ENCODE measurements at regions not wholly inside any gene's neighbourhood (a gene's known extent, or its start where the extent isn't known, plus 50 kb on each side); places are given as distances from the start of the nearest gene placed in this dataset.
"Not testable (repeated sequence)": the region's sequence is repeated elsewhere in the genome, so short reads cannot be mapped to it uniquely, and the experiment has no call there.

DNA sequence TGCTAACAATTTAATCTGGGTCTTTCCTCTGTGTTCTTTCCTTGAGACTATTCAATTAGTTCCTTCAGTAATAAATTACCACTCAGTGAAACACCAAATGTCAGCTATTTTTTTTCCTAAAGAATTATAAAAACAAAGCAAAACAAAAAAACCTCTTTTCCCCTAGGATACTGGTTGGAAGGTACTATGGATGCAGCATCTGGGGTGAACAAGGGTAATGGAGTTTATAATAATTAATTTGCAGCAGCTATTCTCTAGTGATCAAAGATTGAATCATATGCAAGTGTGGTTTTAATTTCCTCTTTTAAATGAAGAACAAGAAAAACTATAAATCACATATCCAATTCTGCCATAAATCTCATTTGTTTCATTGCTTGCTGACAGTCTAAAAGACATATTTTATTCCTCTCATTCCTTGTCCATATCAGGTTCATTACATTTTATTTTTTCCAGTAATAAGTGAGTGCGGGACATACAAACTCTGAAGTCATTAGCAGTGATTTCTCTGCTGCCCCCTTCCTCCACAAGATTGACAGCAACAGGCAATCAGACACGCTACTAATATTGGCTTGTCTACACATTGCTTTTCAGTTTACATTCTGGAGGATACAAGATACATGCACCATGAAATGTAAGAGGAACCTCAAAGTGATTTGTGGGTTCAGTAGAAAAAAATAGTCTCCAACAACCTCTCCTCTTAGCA lies 1093.4 kb upstream of the SLIT2 start:
- no peak overlapping the region for H3K14ac ChIP-seq (ENCODE audit: low read length in 2 of 2)
- no peaks in the 10 kb centered on the region for H3K36me3 ChIP-seq (ENCODE audit: control insufficient read depth in 1 of 2, insufficient read depth in 2 of 2, low read depth in 1 of 2, low read length in 2 of 2)
- peaks cover 23% of the 10 kb centered on the region for H3K9me3 ChIP-seq (ENCODE audit: control insufficient read depth, low read length)
- no peak overlapping the region for H2AFZ ChIP-seq (ENCODE audit: low read depth, low read length)
- H2AK5ac ChIP-seq (ENCODE audit: low read length, severe bottlenecking): no peak overlapping the region
- no peak overlapping the region for H3K4me2 ChIP-seq (ENCODE audit: low read length, poor library complexity, severe bottlenecking)
- no peak overlapping the region for H2BK12ac ChIP-seq (ENCODE audit: low read length in 2 of 2)
- no peaks in the 10 kb centered on the region for H3K4me1 ChIP-seq (ENCODE audit: control insufficient read depth, insufficient read depth, low read depth, low read length)
- H3K27ac ChIP-seq (ENCODE audit: low read length, poor library complexity, severe bottlenecking): no peak overlapping the region
- no peak overlapping the region for H2BK5ac ChIP-seq (ENCODE audit: low read depth, low read length, poor library complexity, severe bottlenecking)
- no peak overlapping the region for H3K9ac ChIP-seq (ENCODE audit: low read length)
- H3K27me3 ChIP-seq (ENCODE audit: control insufficient read depth in 1 of 2, insufficient read depth in 1 of 2, low read length in 2 of 2): no peaks in the 10 kb centered on the region
- H3K79me1 ChIP-seq (replicated peaks; ENCODE audit: low read length, poor library complexity, severe bottlenecking): no peaks in the 10 kb centered on the region
- no peak overlapping the region for H3K4me3 ChIP-seq (ENCODE audit: insufficient read depth in 1 of 2, low read depth in 1 of 2, low read length in 2 of 2)
- H4K8ac ChIP-seq (ENCODE audit: low read length): no peak overlapping the region
- no peak overlapping the region for H2BK15ac ChIP-seq (ENCODE audit: low read depth, poor library complexity, severe bottlenecking)
- no peak for DNase-seq
- no peak overlapping the region for H3K4ac ChIP-seq (ENCODE audit: low read depth in 1 of 2, low read length in 2 of 2)
- H2BK120ac ChIP-seq (ENCODE audit: low read depth, low read length): no peak overlapping the region
- H4K91ac ChIP-seq (ENCODE audit: low read length): no peak overlapping the region
- no peak overlapping the region for H3K18ac ChIP-seq (ENCODE audit: low read depth in 1 of 2, low read length in 2 of 2)
- WGBS: 96% methylated on average over 1 of the region's 2 CpGs
- no peak overlapping the region for H3K23ac ChIP-seq (ENCODE audit: low read length in 2 of 2)

DNA sequence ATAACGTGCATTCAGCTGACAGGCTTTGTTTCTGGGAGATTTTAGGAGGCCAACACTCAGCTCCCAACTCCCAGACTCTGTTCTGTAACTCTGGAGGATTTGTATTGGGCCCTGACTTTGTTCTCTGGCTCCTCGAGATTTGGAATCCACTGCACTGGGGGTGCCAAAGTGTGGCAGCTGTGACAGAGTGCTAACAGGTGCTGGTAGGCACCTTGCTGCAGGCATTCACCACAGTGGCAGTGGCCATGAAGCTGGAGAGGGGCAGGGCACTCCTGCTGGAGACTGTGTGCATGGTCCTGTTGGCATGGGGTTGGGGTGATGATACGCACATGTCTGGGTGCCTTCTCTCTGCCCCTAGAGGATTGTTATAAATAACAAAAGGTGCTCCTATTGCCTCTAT lies 1094.9 kb upstream of the SLIT2 start:
- Histone ChIP-seq H2BK12ac (ENCODE audit: low read length in 2 of 2) (no peak overlapping the region), H3K79me1 (replicated peaks; ENCODE audit: low read length, poor library complexity, severe bottlenecking) (no peaks in the 10 kb centered on the region), H3K4ac (ENCODE audit: low read depth in 1 of 2, low read length in 2 of 2) (no peak overlapping the region), H3K23ac (ENCODE audit: low read length in 2 of 2) (no peak overlapping the region), H2BK120ac (ENCODE audit: low read depth, low read length) (no peak overlapping the region), H4K8ac (ENCODE audit: low read length) (no peak overlapping the region), H3K14ac (ENCODE audit: low read length in 2 of 2) (no peak overlapping the region), H3K4me2 (ENCODE audit: low read length, poor library complexity, severe bottlenecking) (no peak overlapping the region), H3K9ac (ENCODE audit: low read length) (no peak overlapping the region), H2AFZ (ENCODE audit: low read depth, low read length) (no peak overlapping the region), H3K27me3 (ENCODE audit: control insufficient read depth in 1 of 2, insufficient read depth in 1 of 2, low read length in 2 of 2) (no peaks in the 10 kb centered on the region), H3K27ac (ENCODE audit: low read length, poor library complexity, severe bottlenecking) (no peak overlapping the region), H3K4me1 (ENCODE audit: control insufficient read depth, insufficient read depth, low read depth, low read length) (no peaks in the 10 kb centered on the region), H2BK5ac (ENCODE audit: low read depth, low read length, poor library complexity, severe bottlenecking) (no peak overlapping the region), H3K36me3 (ENCODE audit: control insufficient read depth in 1 of 2, insufficient read depth in 2 of 2, low read depth in 1 of 2, low read length in 2 of 2) (no peaks in the 10 kb centered on the region), H3K9me3 (ENCODE audit: control insufficient read depth, low read length) (peaks cover 27% of the 10 kb centered on the region), H3K4me3 (ENCODE audit: insufficient read depth in 1 of 2, low read depth in 1 of 2, low read length in 2 of 2) (no peak overlapping the region), H2AK5ac (ENCODE audit: low read length, severe bottlenecking) (no peak overlapping the region), H4K91ac (ENCODE audit: low read length) (no peak overlapping the region), H3K18ac (ENCODE audit: low read depth in 1 of 2, low read length in 2 of 2) (no peak overlapping the region), H2BK15ac (ENCODE audit: low read depth, poor library complexity, severe bottlenecking) (no peak overlapping the region)
- no peak for DNase-seq
- WGBS: 73% methylated on average over 1 of the region's 3 CpGs

DNA sequence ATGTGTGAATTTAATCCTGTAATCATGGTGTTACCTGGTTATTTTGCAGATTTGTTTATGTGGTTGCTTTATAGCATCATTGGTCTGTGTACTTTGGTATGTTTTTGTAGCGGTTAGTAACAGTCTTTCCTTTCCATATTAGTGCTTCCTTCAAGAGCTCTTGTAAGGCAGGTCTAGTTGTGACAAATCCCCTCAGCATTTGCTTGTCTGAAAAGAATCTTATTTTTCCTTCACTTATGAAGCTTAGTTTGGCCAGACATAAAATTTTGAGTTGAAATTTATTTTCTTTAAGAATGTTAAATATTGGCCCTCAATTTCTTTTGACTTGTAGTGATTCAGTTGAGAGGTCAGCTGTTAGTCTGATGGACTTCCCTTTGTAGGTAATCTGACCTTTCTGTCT lies 1096.1 kb upstream of the SLIT2 start:
- H3K79me1 ChIP-seq (replicated peaks; ENCODE audit: low read length, poor library complexity, severe bottlenecking): no peaks in the 10 kb centered on the region

DNA sequence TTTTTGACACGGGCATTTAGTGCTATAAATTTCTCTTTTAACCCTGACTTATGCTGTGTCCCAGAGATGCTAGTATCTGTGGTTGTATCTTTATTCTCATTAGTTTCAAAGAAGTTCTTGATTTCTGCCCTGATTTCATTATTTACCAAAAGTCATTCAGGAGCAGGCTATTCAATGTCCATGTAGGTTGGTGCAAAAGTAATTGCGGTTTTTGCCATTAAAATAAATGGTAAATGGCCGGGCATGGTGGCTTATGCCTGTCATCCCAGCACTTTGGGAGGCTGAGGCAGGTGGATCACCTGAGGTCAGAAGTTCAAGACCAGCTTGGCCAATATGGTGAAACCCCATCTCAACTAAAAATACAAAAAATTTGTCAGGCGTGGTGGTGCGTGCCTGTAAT lies 1097.4 kb upstream of the SLIT2 start:
- WGBS: 91% methylated on average over 2 of the region's 5 CpGs
- H2BK12ac ChIP-seq (ENCODE audit: low read length in 2 of 2); H2AK5ac ChIP-seq (ENCODE audit: low read length, severe bottlenecking); H3K27me3 ChIP-seq (ENCODE audit: control insufficient read depth in 1 of 2, insufficient read depth in 1 of 2, low read length in 2 of 2); DNase-seq; H2BK15ac ChIP-seq (ENCODE audit: low read depth, poor library complexity, severe bottlenecking); H3K4ac ChIP-seq (ENCODE audit: low read depth in 1 of 2, low read length in 2 of 2); H3K79me1 ChIP-seq (replicated peaks; ENCODE audit: low read length, poor library complexity, severe bottlenecking); H3K23ac ChIP-seq (ENCODE audit: low read length in 2 of 2); H3K14ac ChIP-seq (ENCODE audit: low read length in 2 of 2); H3K9ac ChIP-seq (ENCODE audit: low read length); H3K4me3 ChIP-seq (ENCODE audit: insufficient read depth in 1 of 2, low read depth in 1 of 2, low read length in 2 of 2); H3K18ac ChIP-seq (ENCODE audit: low read depth in 1 of 2, low read length in 2 of 2); H3K27ac ChIP-seq (ENCODE audit: low read length, poor library complexity, severe bottlenecking); H2AFZ ChIP-seq (ENCODE audit: low read depth, low read length); H3K36me3 ChIP-seq (ENCODE audit: control insufficient read depth in 1 of 2, insufficient read depth in 2 of 2, low read depth in 1 of 2, low read length in 2 of 2); H3K4me1 ChIP-seq (ENCODE audit: control insufficient read depth, insufficient read depth, low read depth, low read length); H4K8ac ChIP-seq (ENCODE audit: low read length); H3K4me2 ChIP-seq (ENCODE audit: low read length, poor library complexity, severe bottlenecking); H2BK120ac ChIP-seq (ENCODE audit: low read depth, low read length); H4K91ac ChIP-seq (ENCODE audit: low read length); H2BK5ac ChIP-seq (ENCODE audit: low read depth, low read length, poor library complexity, severe bottlenecking): not testable (repeated sequence)
- peaks cover 27% of the 10 kb centered on the region for H3K9me3 ChIP-seq (ENCODE audit: control insufficient read depth, low read length)

More for the DNA sequence above, 1096.1 kb upstream of the SLIT2 start:
- Histone ChIP-seq H2BK5ac (ENCODE audit: low read depth, low read length, poor library complexity, severe bottlenecking) (no peak overlapping the region), H3K9me3 (ENCODE audit: control insufficient read depth, low read length) (peaks cover 27% of the 10 kb centered on the region), H3K36me3 (ENCODE audit: control insufficient read depth in 1 of 2, insufficient read depth in 2 of 2, low read depth in 1 of 2, low read length in 2 of 2) (no peaks in the 10 kb centered on the region), H4K91ac (ENCODE audit: low read length) (no peak overlapping the region), H3K23ac (ENCODE audit: low read length in 2 of 2) (no peak overlapping the region), H3K4me3 (ENCODE audit: insufficient read depth in 1 of 2, low read depth in 1 of 2, low read length in 2 of 2) (no peak overlapping the region), H3K18ac (ENCODE audit: low read depth in 1 of 2, low read length in 2 of 2) (no peak overlapping the region), H3K14ac (ENCODE audit: low read length in 2 of 2) (no peak overlapping the region), H3K27ac (ENCODE audit: low read length, poor library complexity, severe bottlenecking) (no peak overlapping the region), H2BK120ac (ENCODE audit: low read depth, low read length) (no peak overlapping the region), H3K9ac (ENCODE audit: low read length) (no peak overlapping the region), H2AK5ac (ENCODE audit: low read length, severe bottlenecking) (no peak overlapping the region), H2BK15ac (ENCODE audit: low read depth, poor library complexity, severe bottlenecking) (no peak overlapping the region), H3K4me2 (ENCODE audit: low read length, poor library complexity, severe bottlenecking) (no peak overlapping the region), H2BK12ac (ENCODE audit: low read length in 2 of 2) (no peak overlapping the region), H2AFZ (ENCODE audit: low read depth, low read length) (no peak overlapping the region), H3K27me3 (ENCODE audit: control insufficient read depth in 1 of 2, insufficient read depth in 1 of 2, low read length in 2 of 2) (no peaks in the 10 kb centered on the region), H4K8ac (ENCODE audit: low read length) (no peak overlapping the region), H3K4me1 (ENCODE audit: control insufficient read depth, insufficient read depth, low read depth, low read length) (no peaks in the 10 kb centered on the region), H3K4ac (ENCODE audit: low read depth in 1 of 2, low read length in 2 of 2) (no peak overlapping the region)
- WGBS: no CpG with 5 or more reads among the region's 1 CpG
- DNase-seq: no peak

Data from mesenchymal stem cell (in vitro differentiated cells and primary cell).